SJSA1 (cell line): ENCODE measurements at regions not wholly inside any gene's neighbourhood (a gene's known extent, or its start where the extent isn't known, plus 50 kb on each side); places are given as distances from the start of the nearest gene placed in this dataset.
"Not testable (repeated sequence)": the region's sequence is repeated elsewhere in the genome, so short reads cannot be mapped to it uniquely, and the experiment has no call there.

Source experiments
- DNase-seq, 2 experiments: peaks; one replicate each; pipeline ENCODE4 v3.0.0-alpha.2; 2015 to 2020; ENCODE audit warnings: low spot score in 2 of 2, low read depth in 1 of 2
- H3K27ac ChIP-seq: fragments of 250-450 bp; sonication (Bioruptor Pico); 2 replicates; pipeline ENCODE4 v1.5.1; 2020; ENCODE audit warnings: mild to moderate bottlenecking, moderate library complexity
- H3K27me3 ChIP-seq: fragments of 250-450 bp; sonication (Bioruptor Pico); replicated peaks from 2 replicates; pipeline ENCODE4 v1.5.1; 2020; ENCODE audit warnings: mild to moderate bottlenecking, moderate library complexity
- H3K36me3 ChIP-seq: fragments of 250-450 bp; sonication (Bioruptor Pico); 2 replicates; pipeline ENCODE4 v1.5.1; 2020; ENCODE audit warnings: mild to moderate bottlenecking
- H3K4me1 ChIP-seq: fragments of 250-450 bp; sonication (Bioruptor Pico); replicated peaks from 2 replicates; pipeline ENCODE4 v1.6.1; 2021; ENCODE audit warnings: mild to moderate bottlenecking
- H3K4me3 ChIP-seq: fragments of 250-450 bp; sonication (Bioruptor Pico); 2 replicates; pipeline ENCODE4 v1.5.1; 2020; ENCODE audit warnings: mild to moderate bottlenecking
- H3K9me3 ChIP-seq: fragments of 250-450 bp; sonication (Bioruptor Pico); replicated peaks from 2 replicates; pipeline ENCODE4 v1.5.1; 2020; ENCODE audit warnings: mild to moderate bottlenecking

DNA sequence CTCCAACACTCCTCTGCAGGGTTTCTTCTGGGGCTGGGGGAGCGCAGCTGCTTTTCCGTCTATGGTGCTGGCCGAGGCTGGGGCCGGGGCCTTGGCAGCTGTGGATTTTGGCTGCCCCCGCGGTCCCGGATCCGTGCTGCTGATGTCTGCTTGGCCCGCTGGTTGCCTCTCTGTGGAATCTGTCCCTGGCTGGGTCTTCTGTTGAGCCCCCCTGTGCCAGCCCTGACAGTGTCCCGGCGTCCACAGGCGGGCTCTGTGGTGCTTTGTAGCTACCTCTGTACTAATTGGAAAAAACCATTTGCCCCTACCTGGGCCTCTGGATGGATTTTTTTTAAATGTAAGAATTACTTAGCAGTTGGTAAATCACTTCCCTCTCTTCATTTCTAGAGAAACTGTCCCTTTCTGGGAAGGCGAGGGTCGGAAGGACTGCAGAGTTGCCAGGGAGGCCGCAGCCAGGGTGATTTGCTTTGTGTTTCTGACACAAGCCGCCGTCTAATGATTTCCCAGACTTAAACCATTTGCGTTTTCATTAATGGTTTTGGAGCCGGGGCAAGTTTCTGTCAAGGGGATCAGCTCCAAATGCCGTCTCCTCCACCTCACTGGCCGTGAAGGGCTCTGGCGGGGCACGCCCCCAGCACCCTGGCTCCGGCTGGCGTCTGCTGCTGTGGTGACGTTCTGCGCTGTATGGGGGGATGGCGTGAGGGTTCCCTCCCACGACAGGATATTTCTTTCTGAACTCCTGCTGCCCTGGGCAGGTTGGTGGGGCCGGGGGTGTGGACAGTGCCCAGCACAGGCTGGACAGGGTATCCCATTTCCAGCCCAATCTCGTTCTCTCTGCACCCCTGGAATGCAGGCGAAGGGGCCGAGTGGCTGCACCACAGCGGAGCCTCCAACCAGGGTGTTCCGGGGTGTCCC, 201.7 kb downstream of the LAT start:
- not testable (repeated sequence) for H3K9me3 ChIP-seq, H3K27me3 ChIP-seq, H3K36me3 ChIP-seq, H3K4me1 ChIP-seq, H3K27ac ChIP-seq, DNase-seq, H3K4me3 ChIP-seq

DNA sequence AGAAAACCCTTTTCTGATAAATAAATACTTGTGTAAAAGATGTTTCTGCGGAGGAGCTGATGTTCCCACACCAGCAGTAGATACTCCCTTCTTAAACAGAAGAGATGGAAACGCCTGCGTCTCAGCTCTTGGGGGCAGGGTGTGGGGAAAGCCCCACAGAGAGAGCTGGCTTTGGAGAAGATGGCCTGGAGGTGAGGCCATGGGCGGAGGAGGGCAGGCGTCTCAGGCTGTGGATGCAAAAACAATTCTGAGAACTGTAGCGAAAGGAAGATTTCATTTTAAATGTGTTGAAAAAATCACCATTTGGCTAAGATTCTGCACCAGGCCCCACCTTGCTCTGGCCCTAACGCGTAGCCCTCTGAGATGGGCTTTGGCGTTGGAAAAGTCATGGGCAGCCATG, 201.0 kb downstream of the LAT start:
- H3K27ac ChIP-seq, H3K36me3 ChIP-seq: not testable (repeated sequence)

DNA sequence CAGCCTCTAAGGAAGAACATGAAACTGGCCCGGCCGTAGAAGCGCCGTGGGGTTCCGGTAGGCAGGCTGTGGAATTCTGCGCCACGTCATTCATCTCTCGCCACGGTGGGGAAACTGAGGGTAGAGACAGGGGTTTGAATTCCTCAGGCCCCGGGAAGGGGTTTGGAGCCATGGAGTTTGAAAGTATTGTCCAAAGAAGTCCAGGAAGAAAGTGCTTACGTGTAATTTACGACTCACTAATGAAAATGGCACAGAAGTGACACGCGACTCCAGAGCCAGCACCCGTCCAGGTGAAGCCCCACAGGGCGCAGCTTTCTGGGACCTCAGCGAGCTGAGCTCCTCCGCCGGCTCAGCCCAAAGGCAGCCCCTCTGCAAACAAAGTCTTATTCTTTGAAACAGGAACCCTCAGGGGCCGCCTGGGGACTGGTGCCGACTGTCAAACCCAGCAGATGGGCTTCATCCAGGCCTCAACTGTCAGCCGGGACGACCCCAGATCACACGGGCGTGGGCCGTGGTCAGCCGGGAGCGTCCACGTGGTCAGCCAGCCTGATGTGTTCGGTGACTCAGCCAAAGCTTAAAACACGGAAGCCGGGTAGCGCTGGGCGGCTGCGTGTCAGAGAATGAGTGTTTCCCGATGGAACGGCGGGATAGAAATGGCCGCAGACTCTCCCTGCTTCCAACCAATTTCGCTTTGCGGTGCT, 200.0 kb downstream of the LAT start:
- not testable (repeated sequence) for DNase-seq, H3K4me3 ChIP-seq, H3K36me3 ChIP-seq, H3K27ac ChIP-seq, H3K27me3 ChIP-seq, H3K9me3 ChIP-seq, H3K4me1 ChIP-seq

More for the DNA sequence above, 201.0 kb downstream of the LAT start:
- H3K4me1 ChIP-seq, H3K27me3 ChIP-seq, DNase-seq, H3K4me3 ChIP-seq, H3K9me3 ChIP-seq: not testable (repeated sequence)

DNA sequence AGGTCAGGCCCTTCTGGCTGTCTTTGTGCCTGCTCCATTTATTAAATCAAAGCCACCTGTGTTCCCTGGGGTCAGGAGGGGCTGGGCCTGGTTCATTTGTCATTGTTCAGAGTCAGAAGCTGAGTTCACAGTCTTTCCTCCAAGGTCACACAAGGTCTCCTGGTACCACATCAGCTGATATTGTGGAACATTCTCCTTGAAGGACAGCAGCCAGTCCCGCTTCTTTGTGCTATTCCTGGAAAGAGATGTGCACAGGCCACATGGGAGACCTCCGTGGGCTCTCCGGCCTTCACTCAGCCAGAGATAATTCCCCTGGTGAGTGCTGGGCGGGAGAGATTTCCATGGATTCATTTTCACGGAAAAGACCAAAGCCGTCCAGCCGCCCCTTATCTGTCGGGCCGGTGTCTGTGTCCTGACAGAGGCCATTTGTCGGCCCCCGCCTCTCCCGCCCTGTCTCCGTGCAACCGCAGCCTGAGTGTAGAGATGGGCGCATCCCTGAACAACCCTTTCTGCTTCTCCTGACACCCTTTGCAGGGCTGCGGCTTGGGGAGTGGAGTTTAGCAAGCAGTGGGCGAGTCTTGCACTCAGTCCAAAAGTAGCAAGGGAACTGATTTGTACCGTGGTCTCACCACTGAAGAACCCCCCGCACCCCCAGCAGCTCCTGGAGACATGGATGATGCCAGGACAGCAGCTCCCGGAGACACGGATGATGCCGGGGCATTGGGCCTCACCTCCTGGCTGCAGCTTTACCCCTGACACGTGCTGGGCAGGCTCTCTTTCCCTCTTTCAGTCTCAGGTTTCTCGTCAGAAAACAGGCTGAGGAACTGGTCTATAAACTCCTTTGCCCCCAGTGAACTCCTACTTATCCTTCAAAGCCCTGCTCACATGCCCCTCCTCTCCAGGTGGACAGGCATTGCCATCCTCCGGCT, 198.4 kb downstream of the LAT start:
- H3K27ac ChIP-seq, DNase-seq, H3K36me3 ChIP-seq, H3K9me3 ChIP-seq, H3K4me1 ChIP-seq, H3K4me3 ChIP-seq, H3K27me3 ChIP-seq: not testable (repeated sequence)

DNA sequence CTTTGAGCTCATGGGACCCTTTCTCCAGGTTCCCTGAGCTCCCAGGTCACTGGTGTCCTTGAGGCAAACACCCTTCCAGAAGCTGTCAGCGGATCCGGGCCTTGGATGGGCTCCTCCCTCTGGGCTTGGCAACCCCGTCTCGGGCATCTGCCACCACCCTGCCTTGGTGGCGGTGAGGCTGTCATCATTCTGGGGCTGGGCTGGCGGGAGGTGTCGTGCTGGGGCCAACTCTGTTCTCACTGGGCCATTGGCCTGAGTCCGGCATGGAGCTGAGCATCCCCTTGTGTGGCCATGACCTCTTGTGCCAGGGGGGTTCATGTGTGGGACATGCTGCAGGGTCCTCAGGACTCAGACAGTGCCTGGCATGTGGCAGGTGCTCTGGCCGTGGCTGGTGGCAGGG, 197.6 kb downstream of the LAT start:
- DNase-seq, result no peak
- no peaks in the 10 kb centered on the region for H3K27me3 ChIP-seq
- no peaks in the 10 kb centered on the region for H3K36me3 ChIP-seq
- no peaks in the 10 kb centered on the region for H3K9me3 ChIP-seq
- no peaks in the 10 kb centered on the region for H3K4me1 ChIP-seq
- H3K27ac ChIP-seq, result no peak overlapping the region
- H3K4me3 ChIP-seq, result no peak overlapping the region

DNA sequence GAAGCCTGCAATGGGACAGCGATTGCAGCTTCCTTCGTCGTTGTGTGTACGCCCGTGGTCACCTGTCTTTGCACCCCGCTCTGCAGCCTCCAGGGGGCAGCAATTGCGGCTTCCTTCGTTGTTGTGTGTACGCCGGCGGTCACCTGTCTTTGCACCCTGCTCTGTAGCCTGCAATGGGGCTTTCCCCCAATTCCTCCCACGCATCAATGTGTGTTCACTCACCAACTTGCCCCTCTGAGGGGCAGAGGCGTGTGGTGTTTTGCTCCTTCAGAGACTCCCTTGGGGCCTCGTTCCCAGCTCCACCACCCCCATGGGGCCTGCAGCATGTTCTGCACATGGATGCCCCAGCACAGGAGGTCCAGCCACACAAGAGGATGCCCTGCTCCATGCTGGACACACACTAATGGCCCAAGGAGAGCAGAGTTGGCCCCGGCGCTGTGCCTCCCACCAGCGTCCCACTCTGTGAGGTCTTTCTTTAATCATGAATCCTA, 197.1 kb downstream of the LAT start:
- H3K36me3 ChIP-seq, DNase-seq, H3K9me3 ChIP-seq, H3K4me1 ChIP-seq, H3K4me3 ChIP-seq, H3K27ac ChIP-seq, H3K27me3 ChIP-seq: not testable (repeated sequence)

DNA sequence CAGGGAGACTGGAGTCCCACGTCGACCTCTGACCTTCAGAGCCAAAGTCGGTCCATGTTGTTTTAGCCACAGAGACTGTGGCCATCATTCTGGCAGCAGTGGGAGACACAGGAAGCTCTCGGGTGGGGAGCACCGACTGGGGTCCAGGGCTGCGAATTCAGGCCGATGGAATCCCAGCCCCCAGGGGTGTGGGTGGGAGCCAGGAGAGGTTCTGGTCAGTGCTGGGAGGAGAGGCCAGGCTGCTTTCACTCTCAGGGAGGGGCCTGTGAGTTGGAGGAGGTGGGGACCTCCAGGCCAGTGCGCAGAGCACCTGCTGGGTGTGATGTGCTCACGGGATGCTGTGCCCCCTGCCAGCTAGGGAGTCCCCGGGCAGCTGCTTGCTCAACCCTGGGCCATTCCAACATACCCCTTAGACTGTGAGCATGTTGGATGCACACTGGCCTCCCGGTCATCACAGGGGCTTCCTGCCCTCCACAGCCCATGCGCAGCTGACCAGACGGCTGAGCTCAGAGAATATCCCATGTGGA, 196.5 kb downstream of the LAT start:
- H3K4me1 ChIP-seq, H3K4me3 ChIP-seq, H3K27ac ChIP-seq, H3K9me3 ChIP-seq, DNase-seq, H3K27me3 ChIP-seq, H3K36me3 ChIP-seq: not testable (repeated sequence)

DNA sequence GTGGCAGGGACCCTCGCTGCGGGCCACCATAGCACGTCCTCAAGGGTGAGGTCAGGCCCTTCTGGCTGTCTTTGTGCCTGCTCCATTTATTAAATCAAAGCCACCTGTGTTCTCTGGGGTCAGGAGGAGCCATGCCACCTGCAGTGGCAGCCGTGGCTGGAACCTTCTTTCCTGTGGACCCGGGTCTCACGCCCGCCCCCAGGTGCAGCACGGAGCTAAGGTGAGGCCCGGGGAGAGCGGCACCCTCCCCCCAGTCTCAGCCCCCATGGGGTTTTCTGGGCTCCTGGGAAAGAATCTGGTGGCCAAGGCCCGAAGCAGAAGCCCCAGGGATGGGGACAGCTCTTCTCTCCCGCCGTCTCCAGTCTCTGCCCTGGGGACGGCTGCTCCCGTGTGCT, 195.4 kb downstream of the LAT start:
- not testable (repeated sequence) for H3K4me1 ChIP-seq, H3K27ac ChIP-seq

DNA sequence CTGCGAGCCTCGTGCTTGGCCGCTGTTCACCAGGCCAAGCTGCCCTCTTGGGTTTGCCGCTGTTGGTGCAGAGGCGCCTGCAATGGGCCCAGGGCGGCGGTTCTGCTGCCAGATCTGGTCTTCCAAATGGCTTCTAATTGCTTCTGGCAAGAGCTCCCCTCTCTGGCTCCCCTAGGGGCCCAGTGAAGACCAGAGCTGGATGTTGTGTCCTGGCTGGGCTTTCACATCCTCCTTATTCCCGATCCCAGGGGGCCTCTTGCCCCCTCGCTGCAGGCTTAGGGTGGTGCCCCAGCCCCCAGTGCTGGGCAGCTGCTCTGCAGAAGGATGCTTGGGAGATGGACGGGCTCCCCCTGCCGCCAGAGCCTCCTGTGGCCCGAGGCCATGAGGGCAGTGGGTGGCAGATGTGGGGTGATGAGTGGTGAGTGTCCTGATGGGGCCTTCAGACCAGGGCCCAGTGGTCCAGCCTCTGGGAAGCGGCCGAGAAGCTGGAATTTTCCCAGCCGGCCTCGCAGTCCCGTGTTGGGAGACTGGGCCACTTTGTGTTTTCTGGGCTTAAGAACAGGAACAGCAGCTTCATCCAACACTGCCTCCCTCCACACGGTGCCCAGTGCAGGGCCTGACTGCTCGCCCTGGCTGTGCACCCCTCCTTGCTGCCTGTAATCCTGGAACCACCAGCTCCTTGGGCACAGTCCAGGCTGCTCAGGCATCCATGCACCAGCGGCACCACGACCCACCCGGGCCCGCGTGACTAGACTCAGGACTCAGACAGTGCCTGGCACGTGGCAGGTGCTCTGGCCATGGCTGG, 194.8 kb downstream of the LAT start:
- H3K9me3 ChIP-seq, H3K36me3 ChIP-seq, H3K27ac ChIP-seq, H3K27me3 ChIP-seq, H3K4me3 ChIP-seq, H3K4me1 ChIP-seq, DNase-seq: not testable (repeated sequence)

More for the DNA sequence above, 195.4 kb downstream of the LAT start:
- H3K36me3 ChIP-seq, H3K27me3 ChIP-seq, DNase-seq, H3K9me3 ChIP-seq, H3K4me3 ChIP-seq: not testable (repeated sequence)

DNA sequence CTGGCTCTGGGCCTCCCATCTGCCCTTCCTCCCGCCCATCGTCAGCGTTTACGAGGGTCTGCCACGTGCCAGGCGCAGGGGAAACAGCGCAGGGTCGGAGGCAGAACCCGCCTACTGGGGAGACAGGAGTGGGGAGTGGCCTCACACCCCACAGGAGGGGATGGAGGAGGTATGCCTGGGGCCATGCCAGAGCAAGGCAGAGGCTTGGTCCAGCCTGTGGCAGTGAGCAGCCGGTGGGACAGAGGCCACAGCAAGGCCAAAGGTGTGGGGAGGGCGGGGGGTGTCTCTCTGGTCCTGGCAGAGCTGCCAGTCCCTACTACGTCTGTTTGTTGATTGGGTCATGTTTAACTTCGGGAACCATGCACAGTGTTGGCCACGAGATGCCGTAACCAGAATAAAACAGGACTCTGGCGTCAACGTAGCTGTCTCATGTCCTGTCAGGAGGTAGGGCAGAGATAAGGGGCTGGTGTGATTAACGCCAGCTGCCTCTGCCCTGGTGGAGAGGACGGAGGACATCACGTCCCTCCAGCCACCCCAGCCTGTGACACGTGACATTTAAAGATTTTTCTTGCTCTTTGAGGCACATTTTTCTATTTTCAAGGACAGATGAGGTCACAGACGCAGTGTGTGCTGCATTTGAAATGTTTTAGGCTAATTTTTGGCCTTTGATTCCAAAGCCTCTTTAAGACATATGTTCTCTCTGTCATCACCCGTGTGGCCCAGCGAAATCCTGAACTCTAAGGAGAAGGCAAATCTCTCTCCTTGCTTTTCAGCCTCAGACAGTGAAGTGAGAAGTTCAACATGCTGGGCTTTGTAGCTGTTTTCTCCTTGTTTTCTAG, 193.3 kb downstream of the LAT start:
- H3K4me1 ChIP-seq, H3K9me3 ChIP-seq, H3K27ac ChIP-seq, DNase-seq, H3K4me3 ChIP-seq, H3K27me3 ChIP-seq, H3K36me3 ChIP-seq: not testable (repeated sequence)

DNA sequence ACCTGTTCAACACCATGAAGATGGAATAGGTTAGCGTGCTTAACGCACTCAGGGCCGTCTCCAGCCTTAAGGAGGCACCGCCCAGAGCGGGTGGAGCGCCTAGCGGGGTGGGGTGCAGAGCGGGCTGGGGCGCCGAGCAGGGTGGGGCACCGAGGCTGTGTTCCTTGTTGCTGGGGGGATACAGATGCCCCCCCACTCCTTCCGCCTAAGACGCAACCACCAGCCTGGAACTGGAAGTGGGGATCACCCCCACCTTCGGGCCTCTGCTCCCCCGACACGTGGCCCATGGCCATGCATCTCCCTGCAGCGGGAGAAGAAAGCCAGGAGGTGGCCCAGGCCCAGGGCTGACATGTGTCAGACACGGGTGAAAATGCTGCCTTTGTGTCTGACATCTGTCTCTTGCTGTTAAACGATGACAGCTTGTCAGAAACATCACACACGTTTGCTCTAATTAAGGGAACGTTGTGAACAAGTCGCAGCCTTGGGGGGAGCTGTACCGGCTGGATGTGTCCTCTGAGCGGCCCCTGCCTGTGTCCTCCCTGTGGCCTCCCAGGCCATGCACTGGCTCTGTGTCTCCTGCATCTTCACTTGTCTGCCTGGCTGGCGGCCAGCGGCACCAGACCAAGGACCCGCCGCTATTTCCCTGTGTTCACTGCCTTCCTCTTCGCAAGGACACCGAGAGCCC, 192.5 kb downstream of the LAT start:
- H3K9me3 ChIP-seq, H3K27me3 ChIP-seq, DNase-seq, H3K4me3 ChIP-seq, H3K4me1 ChIP-seq, H3K27ac ChIP-seq, H3K36me3 ChIP-seq: not testable (repeated sequence)

DNA sequence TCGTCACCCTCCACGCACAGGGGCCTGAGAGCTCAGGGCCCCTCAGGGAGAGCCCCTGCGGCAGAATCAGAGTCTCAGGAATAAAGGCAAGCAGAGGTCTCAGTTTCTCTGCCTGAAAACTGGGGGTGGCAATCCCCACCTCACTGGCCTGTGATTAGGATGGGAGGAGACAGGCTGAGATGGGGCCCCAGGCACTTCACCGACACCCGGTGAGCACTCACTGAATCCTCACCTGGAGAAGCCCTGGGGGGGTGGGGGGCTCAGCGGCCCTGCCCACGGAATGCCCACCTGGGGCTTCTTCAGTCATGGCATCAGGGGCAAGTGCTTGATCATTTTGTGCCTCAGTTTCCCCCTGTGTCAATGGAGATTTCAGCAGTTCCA, 192.0 kb downstream of the LAT start:
- not testable (repeated sequence) for H3K27me3 ChIP-seq, H3K9me3 ChIP-seq, H3K4me3 ChIP-seq, DNase-seq, H3K4me1 ChIP-seq, H3K27ac ChIP-seq, H3K36me3 ChIP-seq
